GM12878 (cell line): ENCODE measurements at regions not wholly inside any gene's neighbourhood (a gene's known extent, or its start where the extent isn't known, plus 50 kb on each side); places are given as distances from the start of the nearest gene placed in this dataset.

Source experiments
- ATAC-seq: fragments of 200-7000 bp; cut with Tn5 transposase; 3 replicates; pipeline ENCODE4 v1.9.1; 2020; ENCODE audit warnings: mild to moderate bottlenecking, moderate library complexity
- BruUV-seq: library from RNA; stranded (reverse); fragments of 400-500 nt; replicated peaks from 2 replicates; lab custom pipeline; 2021; lab: Mats Ljungman, UMichigan
- CTCF ChIA-PET: fragments of 300-600 bp; sonication (Branson Sonifier 250); formaldehyde crosslinking; extraction: SDS; loops from one replicate; lab custom pipeline; 2021; ENCODE audit warnings: inconsistent platforms; lab: Yijun Ruan, JAX
- POLR2A ChIA-PET: fragments of 350-600 bp; formaldehyde crosslinking; extraction: SDS; loops from one replicate; lab custom pipeline; 2021; ENCODE audit warnings: inconsistent platforms; lab: Charles Lee
- RAD21 ChIA-PET: fragments of 300-600 bp; sonication (Branson Sonifier 250); formaldehyde crosslinking; loops from one replicate; lab custom pipeline; 2023; ENCODE audit warnings: antibody characterized with exemption; ENCODE audit not compliant: unreplicated experiment; lab: Charles Lee
- SMC1A ChIA-PET: fragments of 300-600 bp; sonication (Branson Sonifier 250); formaldehyde crosslinking; loops from one replicate; lab custom pipeline; 2023; ENCODE audit not compliant: unreplicated experiment, uncharacterized antibody; lab: Charles Lee
- DNase-seq: peaks from one replicate; pipeline ENCODE4 v3.0.0-alpha.2; 2011; ENCODE audit warnings: low read depth, low spot score
- FAIRE-seq: peaks from 3 replicates; lab custom pipeline; 2011; peaks lifted over from hg19 to GRCh38; lab: Jason Lieb, UNC
- H2AFZ ChIP-seq: 2 replicates; pipeline ENCODE4 v1.6.0; 2011; ENCODE audit warnings: low read depth, low read length, control low read depth; ENCODE audit not compliant: control insufficient read depth
- H3K27ac ChIP-seq: 2 replicates; pipeline ENCODE4 v1.5.1; 2011; ENCODE audit warnings: control low read depth; ENCODE audit not compliant: control insufficient read depth, insufficient read depth
- H3K27me3 ChIP-seq, 2 experiments: replicated peaks in 1 of 2; 2 replicates each; pipeline versions ENCODE4 v1.6.0 to v1.6.1; 2011; ENCODE audit warnings: low read length in 1 of 2; ENCODE audit not compliant: control insufficient read depth in 2 of 2, insufficient read depth in 2 of 2
- H3K36me3 ChIP-seq, 2 experiments: 2 replicates each; pipeline ENCODE4 v1.5.1; 2011; ENCODE audit warnings: low read length in 1 of 2; ENCODE audit not compliant: control insufficient read depth in 2 of 2, insufficient read depth in 2 of 2
- H3K4me1 ChIP-seq: 2 replicates; pipeline ENCODE4 v1.6.1; 2011; ENCODE audit warnings: mild to moderate bottlenecking, low read length, moderate library complexity, mixed read lengths; ENCODE audit not compliant: control insufficient read depth, insufficient read depth
- H3K4me2 ChIP-seq: 2 replicates; pipeline ENCODE4 v1.6.0; 2011; ENCODE audit warnings: control low read depth; ENCODE audit not compliant: control insufficient read depth, insufficient read depth
- H3K4me3 ChIP-seq: fragments of 200-600 bp; sonication (generic); 2 replicates; pipeline ENCODE4 v1.5.1; 2016
- H3K79me2 ChIP-seq: 2 replicates; pipeline ENCODE4 v1.6.0; 2011; ENCODE audit warnings: low read length; ENCODE audit not compliant: control insufficient read depth, insufficient read depth
- H3K9ac ChIP-seq: 2 replicates; pipeline ENCODE4 v1.8.0; 2011; ENCODE audit warnings: low read length, control low read depth, mixed read lengths; ENCODE audit not compliant: control insufficient read depth, insufficient read depth
- H3K9me3 ChIP-seq: replicated peaks from 3 replicates; pipeline ENCODE4 v1.5.1; 2011; ENCODE audit warnings: mild to moderate bottlenecking, low read length; ENCODE audit not compliant: control insufficient read depth, insufficient read depth
- H4K20me1 ChIP-seq: 2 replicates; pipeline ENCODE4 v1.6.0; 2011; ENCODE audit not compliant: control insufficient read depth, insufficient read depth
- E2F8 ChIP-seq: fragments of 450-650 bp; IDR thresholded peaks from 2 replicates; pipeline ENCODE4 v1.6.1; 2018; ENCODE audit warnings: mild to moderate bottlenecking, low read depth, moderate library complexity; ENCODE audit not compliant: partially characterized antibody
- PRDM15 ChIP-seq: fragments of 450-650 bp; formaldehyde crosslinking; IDR thresholded peaks from 2 replicates; pipeline ENCODE4 v1.4.0; 2020; ENCODE audit warnings: mild to moderate bottlenecking, moderate library complexity
- WGBS: methylation state at CpG from one replicate; pipeline ENCODE4 v1.1.6; 2016; ENCODE audit warnings: low lambda C conversion rate; ENCODE audit not compliant: insufficient replicate concordance, insufficient coverage; ENCODE audit errors: missing lambda C conversion rate; 5-methylcytosine and 5-hydroxymethylcytosine counted together
- in situ Hi-C: fragments of 300-500 bp; cut with MboI; formaldehyde crosslinking; loops from 9 replicates; pipeline ENCODE4 v1.14.3; 2018; ENCODE audit warnings: mixed read lengths
- intact Hi-C: fragments of 100-400 bp; cut with micrococcal nuclease; formaldehyde crosslinking; loops from one replicate; pipeline ENCODE4 v1.14.2; 2022; ENCODE audit not compliant: unreplicated experiment

- ChIA-PET POLR2A (interaction anchor here (0.6 kb wide), 1 partner anchor 213 kb away, joined by 4 read pairs; no protein-coding TSS in a partner anchor), SMC1A (interaction anchor here (0.9 kb wide), 1 partner anchor 26 kb away, joined by 3 read pairs; no protein-coding TSS in a partner anchor), RAD21 (no interaction called here), CTCF (no interaction called here)
- H3K27me3 ChIP-seq, result no peaks in the 10 kb centered on the region
- ATAC-seq, result no peak
- TF ChIP-seq E2F8, result no peak
- TF ChIP-seq PRDM15 (CRISPR knock-in tag), result no peak
- no peaks in the 10 kb centered on the region for H3K9me3 ChIP-seq
- in situ Hi-C loops, result no loop called here
- no peak overlapping the region for H3K9ac ChIP-seq
- no peaks in the 10 kb centered on the region for H3K79me2 ChIP-seq
- no peak for FAIRE-seq
- DNase-seq, result no peak
- no peaks in the 10 kb centered on the region for H3K36me3 ChIP-seq
- H3K4me2 ChIP-seq, result no peak overlapping the region
- intact Hi-C loops, result no loop called here
- 61% methylated on average over 4 of the region's 4 CpGs for WGBS
- no peaks in the 10 kb centered on the region for H3K4me1 ChIP-seq
- no peaks in the 10 kb centered on the region for H4K20me1 ChIP-seq
- no TSS peak for BruUV-seq
- H3K4me3 ChIP-seq, result no peak overlapping the region
- no peak overlapping the region for H2AFZ ChIP-seq
- no peak overlapping the region for H3K27ac ChIP-seq
Measured at GRCh38 chr2:220280736-220281135, 653.3 kb downstream of the SLC4A3 start.
